SK-N-DZ (cell line): ENCODE measurements at regions not wholly inside any gene's neighbourhood (a gene's known extent, or its start where the extent isn't known, plus 50 kb on each side); places are given as distances from the start of the nearest gene placed in this dataset.

ENCODE experiments used
- DNase-seq: peaks from one replicate; pipeline ENCODE4 v3.0.0-alpha.2; 2015; ENCODE audit warnings: low spot score

DNA sequence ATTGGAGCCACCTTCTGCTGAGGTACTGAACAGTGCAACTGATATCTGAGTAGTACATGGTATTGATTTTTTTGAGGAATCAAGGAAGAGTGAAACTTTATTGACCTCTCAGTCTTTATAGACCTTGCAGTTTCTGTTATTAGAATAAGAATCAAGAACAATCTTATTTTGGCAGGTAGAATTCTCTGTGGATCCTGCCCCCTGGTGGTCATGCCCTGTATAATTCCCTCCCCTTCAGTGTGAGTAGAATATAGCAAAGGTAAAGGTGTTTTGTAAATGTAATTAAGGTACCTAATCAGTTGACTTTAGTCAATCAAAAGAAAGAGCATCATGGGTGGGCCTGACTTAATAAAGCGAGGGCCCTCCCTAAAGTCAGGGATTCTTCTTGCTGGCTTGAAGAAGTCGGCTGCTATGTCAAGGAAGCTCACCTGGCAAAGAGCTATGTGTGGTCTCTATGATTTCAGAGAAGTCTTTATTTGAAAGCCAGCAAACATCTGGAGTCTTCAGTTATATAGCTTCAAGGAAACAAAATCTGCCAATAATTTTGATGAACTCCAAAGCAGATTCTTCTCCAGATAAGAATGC, 142.8 kb downstream of the LSM5 start:
- no peak for DNase-seq

DNA sequence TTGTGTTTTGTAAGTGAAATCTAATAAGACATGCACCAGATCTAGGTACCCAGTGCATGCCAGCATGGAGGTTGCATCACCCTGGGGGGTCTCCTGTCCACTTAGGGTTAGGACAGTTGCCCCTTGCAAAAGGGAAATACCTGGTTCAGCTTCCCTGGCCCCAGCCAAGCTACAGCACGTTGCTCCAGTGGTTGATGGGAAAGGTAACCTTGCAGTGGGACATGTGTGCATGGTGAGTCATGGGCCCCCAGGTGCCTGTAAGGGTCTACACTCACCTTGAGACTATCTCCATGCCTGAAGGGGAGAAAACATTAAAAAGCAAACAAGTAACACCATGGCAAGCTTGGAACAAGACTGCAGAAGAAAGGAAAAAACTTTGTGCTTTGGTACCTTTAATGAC, 143.9 kb downstream of the LSM5 start:
- DNase-seq: no peak

DNA sequence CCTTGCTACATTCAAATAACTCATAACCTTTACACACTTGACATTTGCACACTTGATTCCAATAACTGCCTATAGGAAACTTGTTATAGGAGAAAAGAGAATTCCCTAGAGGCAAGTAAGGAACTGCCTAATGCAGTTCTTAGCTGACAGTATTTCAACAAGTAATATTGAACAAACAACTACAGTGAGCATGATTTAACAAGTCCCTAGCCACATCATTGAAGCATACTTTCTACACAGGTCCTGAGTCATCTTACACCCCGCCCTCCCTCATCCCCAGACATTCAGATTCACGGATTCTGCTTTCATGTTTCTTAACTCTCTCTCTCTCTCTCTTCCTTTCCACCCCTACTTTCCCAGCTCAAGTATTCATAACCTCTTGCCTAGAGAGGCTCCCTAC, 153.5 kb downstream of the LSM5 start:
- DNase-seq: no peak

DNA sequence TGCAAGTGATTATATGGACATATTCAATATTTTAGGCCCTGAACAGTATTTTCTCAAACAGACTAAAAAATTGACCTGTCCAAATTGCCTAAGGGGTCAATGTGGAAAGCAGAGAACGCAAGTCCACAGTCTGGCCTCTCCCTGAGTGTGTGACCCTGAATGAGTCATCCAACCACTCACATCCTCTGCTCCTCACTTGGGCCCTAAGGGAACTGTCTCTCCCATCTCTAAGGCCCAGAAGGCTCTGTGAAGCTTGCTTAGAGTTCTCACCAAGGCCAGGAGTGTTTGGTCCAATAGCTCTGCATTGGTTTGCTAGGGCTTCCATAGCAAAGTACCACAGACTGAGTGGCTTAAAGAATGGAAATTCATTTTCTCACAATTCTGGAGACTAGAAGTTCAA, 155.1 kb downstream of the LSM5 start:
- no peak for DNase-seq

DNA sequence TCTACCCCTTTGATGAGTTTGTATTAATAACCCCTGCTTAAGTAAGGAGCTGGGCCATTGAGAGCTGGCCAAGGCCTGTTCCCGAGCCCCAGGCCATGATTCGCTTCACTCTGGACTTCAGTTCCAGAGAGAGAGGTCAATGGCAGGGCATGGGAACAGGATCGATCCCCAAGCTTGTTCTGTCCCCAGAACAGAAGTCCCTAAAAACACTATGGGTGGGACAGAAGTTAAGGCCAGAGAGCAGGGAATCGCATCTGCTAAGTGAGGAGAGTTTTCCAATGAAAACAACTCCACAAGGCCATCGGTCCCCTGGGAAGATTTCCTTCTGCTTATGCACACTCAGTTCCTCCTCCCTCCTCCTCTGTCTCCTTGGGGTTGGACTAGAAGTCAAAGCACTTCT, 159.6 kb downstream of the LSM5 start:
- DNase-seq: no peak

DNA sequence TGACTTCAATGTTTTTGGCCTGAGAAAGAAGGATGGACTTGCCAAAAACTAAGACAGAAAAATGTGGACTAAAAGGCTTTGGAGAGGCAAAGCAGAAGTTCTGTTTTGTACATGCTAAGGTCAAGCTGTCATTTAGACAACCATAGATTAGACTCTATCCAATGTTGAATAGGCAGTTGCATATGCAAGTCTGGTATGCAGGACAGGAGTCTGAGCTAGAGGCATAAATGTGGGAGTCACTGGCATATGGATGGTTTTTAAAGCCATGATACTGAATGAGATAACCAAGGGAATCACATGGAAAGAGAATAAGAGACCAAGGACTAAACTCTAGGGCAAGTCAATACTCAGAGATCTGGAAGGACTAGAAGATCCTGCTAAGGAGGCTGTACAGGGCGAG, 164.1 kb downstream of the LSM5 start:
- DNase-seq: no peak

DNA sequence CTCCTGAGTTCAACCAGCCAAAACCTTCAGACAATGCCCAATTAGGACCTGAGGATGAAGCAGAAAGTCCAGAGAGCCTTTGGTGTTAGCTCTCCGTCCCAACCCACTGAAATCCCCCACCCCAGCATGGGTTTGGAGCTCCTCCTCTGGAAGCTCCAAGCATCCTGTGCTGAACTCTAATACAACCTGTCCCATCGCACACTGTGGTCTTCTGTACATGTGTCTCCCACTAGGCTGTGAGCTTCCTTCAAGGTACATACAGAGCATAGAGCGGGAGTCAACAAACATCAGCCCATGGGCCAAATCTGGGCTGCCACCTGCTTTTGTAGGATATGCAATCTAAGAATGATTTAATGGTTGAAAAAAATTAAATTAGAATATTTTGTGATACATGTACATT, 166.5 kb downstream of the LSM5 start:
- DNase-seq: no peak

DNA sequence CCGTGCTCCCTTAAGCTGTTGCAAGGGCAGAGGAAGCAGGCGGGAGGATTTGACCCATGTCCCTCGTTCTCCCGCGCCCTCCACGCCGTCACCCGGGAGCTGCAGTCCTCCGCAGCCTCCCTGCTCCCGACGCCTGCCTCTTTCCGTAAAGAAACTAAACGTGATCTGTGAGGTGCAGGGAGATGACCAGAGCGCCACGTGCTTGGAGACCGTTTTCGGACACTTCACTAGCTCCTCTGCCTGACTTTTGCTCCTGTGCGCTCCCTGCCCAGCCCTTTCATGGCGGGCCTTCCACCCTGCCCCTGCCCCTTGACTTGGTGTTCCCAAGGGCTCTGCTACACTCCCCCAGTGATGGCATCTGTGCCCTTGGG, 171.2 kb downstream of the LSM5 start:
- no peak for DNase-seq

DNA sequence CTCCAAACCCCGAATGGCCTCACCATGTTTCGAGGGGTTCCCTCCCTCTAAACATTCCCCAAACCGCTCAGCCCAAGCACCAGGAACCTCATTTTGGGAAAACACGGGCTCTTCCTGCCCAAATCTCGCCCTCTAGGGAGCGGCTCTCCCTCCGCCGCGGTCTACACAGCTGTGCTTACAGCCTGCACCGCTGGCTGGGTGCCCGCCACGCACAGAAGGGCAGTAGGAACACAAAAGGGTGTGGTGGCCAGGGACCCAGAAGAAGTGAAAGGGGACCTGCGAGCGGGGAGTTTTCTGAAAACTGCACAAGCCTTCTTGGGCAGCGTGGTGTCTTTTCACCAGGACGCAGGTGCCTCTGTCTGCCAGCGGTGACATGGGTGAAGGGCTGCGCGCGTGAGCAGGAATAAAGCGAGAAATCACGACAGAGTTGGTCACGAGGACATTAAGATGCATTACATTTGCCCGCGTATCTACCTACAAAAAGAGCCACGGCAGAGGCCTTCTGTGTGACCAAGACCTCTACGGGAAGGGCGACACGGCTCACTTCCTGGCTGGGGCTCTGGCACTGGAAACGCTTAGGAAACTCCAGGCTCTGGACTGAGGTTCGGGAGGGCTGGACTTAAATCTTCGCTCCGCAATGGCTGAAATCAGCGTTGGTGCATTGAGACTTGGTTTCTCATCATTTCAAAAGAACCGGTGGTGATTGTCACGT, 171.7 kb downstream of the LSM5 start:
- no peak for DNase-seq

DNA sequence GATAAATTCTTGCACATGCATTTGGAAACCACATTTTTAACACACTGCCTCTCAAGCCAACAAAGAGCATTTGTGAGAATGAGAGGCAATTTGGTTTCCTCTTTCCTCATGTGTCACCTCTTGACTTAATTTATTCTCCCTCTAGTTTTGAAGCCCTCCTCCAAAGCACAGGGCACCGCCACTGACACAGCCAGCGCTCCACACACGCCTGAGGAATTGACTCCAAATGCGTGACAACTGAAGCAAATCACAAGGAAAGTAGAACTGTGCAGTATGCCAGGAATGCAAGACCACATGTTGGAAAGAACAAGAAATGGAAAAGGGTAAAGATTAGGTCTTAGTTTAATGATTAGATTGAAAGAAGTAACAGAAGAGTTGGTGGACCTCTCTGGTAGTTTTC, 173.3 kb downstream of the LSM5 start:
- DNase-seq: no peak

DNA sequence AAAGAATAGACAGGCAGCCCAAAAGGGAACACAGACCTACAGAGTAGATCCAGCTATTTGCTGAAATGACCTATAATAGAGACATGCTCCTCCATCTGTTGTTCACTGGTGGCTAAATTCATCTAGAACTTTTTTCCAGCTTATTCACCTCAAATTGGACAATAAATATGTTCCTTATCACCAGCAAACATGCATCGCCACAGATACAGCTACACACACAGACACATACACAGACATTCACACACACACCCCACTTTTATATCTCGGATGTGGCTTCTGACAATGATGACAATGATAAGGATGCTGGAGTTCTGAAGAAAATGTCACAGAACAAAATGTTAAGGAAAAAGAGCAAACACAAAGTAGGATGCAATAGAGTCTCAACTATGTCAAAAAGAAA, 175.4 kb downstream of the LSM5 start:
- no peak for DNase-seq

DNA sequence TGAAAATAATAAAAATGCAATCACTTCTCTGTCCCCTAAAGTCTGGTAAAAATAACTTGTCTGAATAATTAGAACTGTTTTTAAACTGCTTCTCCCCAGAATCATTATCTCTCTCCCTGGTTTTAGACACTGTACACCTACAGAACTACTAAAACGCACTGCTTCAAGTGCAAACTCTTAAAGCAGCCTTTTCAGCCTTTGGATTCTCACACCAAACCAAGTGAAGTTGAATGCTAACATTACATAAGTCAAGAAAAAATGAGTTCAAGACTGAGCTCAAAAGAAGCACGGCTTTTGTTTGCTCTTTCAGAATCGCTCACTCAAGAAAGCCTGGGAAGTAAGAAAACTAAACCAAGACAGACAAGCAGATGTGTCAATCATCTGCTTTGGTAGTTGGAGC, 188.8 kb downstream of the LSM5 start:
- DNase-seq: no peak

DNA sequence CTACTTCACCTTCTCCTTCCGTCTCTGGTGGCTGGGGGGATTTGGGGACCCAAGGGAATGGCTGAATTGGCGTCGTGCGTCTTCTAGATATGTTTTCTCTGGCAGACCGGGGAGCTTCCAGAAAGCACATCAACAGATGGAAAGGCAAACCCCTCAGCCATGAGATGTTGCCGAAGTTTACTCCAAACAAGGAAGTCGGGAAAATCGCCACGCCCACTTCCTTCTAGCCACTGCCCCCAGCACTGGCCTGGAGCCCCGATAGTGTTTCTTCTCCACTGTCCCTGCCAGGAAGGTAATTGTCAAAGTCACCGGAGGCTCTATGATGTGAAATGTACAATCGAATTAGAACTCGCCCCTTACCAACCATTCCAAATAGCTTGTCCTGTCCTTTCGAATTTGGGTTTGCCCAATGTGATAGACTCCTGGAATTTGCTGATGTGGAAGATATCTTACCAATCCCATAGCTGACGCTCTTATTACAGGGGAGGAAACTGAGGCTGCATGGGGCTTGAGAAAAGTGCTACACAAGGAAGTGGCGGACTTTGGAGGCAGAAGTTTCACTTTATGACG, 191.0 kb downstream of the LSM5 start:
- no peak for DNase-seq

DNA sequence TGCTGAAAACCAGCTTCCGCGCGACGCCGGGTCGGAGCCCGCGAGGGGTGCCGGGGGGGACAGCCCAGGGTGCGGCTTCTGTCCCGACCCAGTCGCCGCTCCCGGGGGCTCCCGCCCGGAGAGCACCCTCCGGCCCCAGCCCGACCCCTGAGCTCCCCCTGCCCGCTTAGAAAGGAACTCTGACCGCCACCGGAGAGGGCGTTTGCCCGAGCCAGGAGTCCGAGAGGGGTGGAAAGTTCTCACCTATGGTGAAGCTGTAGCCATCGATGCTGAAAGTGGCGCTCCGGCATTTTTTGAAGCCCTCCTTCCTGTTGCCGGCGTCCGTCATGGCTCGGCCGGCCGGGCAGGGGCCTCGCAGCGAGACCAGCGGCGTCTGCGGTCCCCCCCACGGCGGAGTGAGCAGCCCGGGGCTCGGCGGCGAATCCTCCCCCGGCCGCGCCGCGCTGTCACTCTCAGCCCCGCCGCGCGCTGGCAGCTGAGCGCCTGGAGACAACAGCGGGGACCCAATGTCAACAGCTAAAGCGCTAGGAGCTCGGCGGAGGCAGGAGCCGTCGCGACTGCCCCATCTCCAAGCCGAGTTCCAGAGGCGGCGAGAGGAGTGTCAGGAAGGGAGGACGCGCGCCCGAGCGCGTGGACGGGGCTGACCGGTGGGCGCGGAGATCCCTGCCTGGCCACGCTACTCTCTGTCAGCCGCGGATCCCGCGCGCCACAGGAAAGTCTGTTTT, 191.6 kb downstream of the LSM5 start:
- no peak for DNase-seq

DNA sequence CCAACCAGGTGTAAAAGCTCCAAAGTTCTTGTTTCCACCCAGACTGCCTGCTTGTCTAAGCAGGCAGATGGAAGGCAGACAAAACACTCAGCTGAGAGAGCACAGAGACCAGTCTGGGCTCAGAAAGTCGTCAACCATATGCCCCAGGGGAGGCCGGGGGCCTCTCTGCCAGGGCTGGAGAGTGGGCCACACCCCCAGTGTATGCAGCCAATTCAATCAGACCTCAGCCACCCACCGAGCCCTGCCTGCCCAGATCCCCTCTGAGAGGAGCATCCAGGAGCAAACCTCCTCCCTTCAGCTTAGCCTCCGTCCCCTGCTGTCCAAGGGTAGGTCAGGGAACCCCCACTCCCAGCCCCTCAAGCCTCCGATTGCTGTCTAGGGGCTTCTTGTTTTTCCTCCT, 196.3 kb downstream of the LSM5 start:
- DNase-seq: no peak

DNA sequence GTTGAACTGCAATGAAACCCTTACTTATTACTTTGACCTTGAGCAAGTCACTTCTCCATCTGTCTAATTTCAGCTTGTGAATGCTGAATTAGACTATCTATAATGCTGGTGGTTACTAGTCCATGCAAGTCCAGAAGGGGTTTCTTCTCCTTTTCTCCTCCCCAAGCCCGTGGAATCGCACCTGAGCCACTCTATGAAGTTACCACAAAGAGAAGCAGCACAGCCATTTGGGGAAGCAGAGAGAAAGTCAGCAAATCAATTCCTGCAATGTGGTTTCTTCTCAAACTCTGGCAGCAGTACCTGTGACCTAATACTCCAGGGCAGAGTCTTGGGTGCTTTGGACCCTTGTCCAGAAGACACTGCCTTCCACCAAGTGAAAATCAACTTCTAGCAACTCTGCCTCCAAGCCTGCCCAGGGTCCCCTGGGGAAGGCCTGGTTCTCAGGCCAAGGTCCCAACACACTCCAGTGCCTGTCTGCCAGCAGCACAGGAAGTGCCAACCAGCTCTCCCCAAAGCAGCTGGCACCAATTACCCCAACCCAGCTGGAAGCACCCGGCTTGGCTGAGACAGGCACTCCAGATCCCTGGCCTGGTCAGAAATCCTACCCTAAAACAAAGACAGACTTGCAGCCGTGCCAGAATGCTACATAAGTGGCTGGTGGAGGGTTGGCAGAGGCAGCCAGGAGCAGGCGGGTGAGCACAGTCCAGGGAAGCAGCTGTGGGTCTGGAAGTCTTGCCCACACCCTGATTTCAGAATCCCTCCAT, 200.3 kb downstream of the LSM5 start:
- DNase-seq: no peak

DNA sequence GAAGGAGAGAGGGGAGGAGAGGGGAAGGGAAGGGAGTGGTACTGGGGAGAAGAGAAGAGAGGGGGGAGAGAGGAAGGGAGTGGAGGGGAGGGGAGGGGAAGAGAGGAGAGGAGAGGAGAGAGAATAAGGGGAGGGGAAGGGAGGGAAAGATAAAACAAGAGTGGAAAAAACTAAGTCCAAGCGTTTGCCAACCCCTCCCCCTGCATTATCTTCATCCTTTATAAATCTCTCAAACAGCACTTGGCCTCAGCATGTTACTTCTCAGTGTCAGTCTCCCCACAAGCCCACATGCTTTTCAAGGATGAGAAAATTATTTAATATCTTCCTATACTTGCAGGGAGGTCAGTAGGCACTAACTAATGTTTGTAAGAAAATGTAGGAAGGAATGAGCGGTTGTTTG, 204.5 kb downstream of the LSM5 start:
- DNase-seq: no peak

DNA sequence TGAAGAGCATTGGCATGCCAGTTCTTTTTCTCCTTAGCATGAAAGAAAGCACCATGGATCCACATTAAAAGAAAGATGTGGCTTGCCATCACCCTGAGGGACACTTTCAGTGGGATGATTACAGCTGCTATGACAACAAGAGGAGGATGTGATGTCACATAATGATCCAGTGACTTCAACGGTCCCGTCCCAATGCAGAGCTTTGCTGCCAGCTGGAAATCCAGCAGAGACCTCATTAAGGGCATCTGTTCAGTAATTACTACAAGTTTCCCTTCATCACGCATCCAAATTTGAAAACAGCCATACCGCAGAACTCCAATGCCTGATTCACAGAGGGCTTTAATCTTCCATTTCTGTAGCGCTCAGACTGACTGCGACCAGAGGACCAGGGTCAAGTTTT, 206.6 kb downstream of the LSM5 start:
- DNase-seq: no peak

DNA sequence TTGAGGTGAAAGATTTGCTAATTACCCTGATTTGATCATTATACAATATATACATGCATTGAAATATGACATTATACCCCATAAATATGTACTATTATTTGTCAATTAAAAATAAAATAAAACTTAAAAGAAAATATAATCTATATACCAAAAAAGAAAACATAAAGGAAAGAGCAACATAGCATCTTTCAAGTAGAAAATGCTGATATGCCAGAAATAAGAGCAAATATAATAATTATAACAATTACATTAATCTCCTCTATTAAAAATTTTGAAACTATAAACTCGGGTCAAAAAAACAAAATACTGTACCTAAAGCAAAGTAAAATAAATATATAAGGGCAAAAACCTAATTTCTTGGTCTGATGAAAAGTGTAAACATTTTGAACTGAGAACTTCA, 209.3 kb upstream of the PDE1C start:
- no peak for DNase-seq

DNA sequence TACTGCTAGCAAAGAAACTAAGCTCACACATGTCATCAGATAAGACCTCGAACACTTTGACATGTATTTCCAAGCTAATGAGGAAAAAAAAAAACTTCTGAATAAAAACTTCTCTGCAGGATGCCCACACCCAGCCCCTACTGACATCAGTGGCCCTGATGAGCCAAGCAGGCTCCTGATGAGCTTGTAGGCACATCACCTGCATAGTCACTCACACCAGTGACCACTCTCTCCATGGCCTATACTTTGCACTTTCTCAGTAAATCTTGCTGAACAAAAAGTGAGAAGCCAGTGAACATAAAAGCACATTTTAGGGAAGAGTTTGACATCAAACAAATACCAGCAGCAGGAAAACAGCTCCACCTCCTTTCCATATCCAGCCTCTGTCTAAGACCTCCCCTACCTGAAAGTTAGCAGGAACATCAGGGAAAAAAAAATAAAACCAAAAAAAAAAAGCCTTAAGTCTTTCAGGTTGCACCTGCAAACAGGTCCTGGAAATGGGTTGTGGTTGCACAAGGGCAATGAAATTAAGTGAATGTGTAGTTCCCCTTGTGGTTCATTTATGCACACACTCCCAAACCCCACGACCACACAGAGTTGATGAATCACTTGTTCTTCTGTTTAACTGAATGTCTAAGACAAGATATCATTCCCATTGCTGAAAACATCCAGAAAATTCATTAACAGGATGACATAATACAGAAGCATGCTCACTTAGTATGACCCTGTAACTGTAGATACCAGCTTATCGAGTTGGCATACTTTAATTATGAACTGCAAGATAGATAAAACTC, 205.2 kb upstream of the PDE1C start:
- DNase-seq: no peak

DNA sequence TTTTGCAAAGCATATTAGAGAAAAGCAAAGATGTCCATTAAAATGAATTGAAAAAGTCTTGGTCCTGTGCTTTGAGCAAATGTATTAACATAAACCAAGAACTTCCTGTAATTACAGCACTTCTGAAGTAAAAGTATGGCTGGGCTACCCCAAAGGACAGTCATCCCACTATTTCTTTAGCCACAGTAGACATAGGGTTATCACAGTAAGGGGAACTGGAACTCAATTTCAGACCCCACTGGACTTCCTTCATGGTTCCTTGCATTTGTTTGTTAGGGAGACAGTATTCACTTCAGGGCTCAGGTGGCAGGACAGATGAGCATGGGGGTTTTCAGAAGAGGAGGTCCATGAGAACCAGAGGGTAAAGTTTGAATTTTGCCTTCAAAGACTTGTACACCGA, 203.1 kb upstream of the PDE1C start:
- DNase-seq: no peak
